Transverse colon (tissue), 3 donors: ENCODE measurements at regions not wholly inside any gene's neighbourhood (a gene's known extent, or its start where the extent isn't known, plus 50 kb on each side); places are given as distances from the start of the nearest gene placed in this dataset.
"Not testable (repeated sequence)": the region's sequence is repeated elsewhere in the genome, so short reads cannot be mapped to it uniquely, and the experiment has no call there.

Source experiments
- EP300 ChIP-seq: sonication (generic); formaldehyde crosslinking; IDR thresholded peaks from one replicate; pipeline ENCODE4 v1.6.1; 2017; ENCODE audit warnings: antibody characterized with exemption, low read depth
- POLR2A ChIP-seq: fragments of 450-650 bp; IDR thresholded peaks from one replicate; pipeline ENCODE4 v1.6.1; 2016; ENCODE audit warnings: antibody characterized with exemption, mild to moderate bottlenecking, moderate library complexity
- TF ChIP-seq, protein P1 (sequence below), 5 experiments: fragments of 200-600 bp in 3 of 5; fragments of 450-650 bp in 2 of 5; sonication (generic) in 3 of 5; IDR thresholded peaks; 1 replicate in 2 of 5; 2 replicates in 3 of 5; pipeline ENCODE4 v1.5.1; 2016 to 2017; ENCODE audit warnings: antibody characterized with exemption in 5 of 5, inconsistent platforms in 3 of 5, mild to moderate bottlenecking in 2 of 5, moderate library complexity in 1 of 5

DNA sequence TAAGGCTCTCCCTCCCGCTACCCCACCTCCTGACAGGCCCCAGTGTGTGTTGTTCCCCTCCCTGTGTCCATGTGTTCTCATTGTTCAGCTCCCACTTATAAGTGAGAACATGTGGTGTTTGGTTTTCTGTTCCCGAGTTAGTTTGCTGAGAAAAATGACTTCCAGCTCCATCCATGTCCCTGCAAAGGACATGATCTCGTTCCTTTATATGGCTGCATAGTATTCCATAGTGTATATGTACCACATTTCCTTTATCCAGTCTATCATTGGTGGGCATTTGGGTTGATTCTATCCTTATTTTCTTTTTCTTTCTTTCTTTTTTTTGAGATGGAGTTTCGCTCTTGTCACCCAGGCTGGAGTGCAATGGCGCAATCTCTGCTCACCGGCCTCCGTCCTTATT lies 57.8 kb upstream of the RASSF3 start:
- TF ChIP-seq, protein P1, sequence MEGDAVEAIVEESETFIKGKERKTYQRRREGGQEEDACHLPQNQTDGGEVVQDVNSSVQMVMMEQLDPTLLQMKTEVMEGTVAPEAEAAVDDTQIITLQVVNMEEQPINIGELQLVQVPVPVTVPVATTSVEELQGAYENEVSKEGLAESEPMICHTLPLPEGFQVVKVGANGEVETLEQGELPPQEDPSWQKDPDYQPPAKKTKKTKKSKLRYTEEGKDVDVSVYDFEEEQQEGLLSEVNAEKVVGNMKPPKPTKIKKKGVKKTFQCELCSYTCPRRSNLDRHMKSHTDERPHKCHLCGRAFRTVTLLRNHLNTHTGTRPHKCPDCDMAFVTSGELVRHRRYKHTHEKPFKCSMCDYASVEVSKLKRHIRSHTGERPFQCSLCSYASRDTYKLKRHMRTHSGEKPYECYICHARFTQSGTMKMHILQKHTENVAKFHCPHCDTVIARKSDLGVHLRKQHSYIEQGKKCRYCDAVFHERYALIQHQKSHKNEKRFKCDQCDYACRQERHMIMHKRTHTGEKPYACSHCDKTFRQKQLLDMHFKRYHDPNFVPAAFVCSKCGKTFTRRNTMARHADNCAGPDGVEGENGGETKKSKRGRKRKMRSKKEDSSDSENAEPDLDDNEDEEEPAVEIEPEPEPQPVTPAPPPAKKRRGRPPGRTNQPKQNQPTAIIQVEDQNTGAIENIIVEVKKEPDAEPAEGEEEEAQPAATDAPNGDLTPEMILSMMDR (IDR thresholded peaks at IDR 0.05) = not testable (repeated sequence)
- not testable (repeated sequence) for TF ChIP-seq POLR2A, EP300
